ENCODE measurements at regions not wholly inside any gene's neighbourhood (a gene's known extent, or its start where the extent isn't known, plus 50 kb on each side); places are given as distances from the start of the nearest gene placed in this dataset.

DNA sequence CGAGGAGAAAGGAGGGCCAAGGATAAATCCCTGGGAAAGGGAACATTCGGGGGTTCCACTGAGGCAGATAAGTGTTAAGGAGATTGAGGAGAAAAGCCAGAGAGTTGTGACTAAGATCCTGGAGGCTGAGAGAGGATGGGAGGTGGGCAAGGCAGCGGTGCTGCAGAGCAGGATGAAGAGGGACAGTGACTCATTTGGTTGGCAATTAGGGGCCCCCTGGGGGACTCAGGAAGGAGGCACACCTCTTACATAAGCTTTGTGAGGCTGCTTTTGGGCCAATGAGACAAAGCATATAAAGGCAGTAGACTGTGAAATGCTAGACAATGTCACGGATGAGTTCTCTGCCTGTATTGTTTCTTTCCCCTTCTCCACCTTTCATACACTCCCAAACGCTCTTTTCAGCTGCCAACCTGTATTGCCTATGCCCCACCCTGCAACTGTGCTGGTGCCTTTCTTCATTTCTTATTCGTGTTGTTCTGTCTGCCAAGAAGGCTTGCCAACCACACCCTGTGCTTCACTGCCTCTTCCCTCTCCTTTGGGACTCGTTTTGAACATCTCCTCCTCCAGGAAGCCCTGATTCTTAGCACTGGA lies 246.8 kb upstream of the KIRREL3 start:
- Mint-ChIP-seq H3K9me3 (no peaks in the 10 kb centered on the region), H3K27me3 (no peaks in the 10 kb centered on the region), H3K4me3 (no peak overlapping the region), H3K4me1 (no peaks in the 10 kb centered on the region), H3K27ac (no peak overlapping the region), H3K36me3 (ENCODE audit: low read depth) (no peaks in the 10 kb centered on the region)
- intact Hi-C loops (cut with micrococcal nuclease), result no loop called here
- DNase-seq, result no peak

DNA sequence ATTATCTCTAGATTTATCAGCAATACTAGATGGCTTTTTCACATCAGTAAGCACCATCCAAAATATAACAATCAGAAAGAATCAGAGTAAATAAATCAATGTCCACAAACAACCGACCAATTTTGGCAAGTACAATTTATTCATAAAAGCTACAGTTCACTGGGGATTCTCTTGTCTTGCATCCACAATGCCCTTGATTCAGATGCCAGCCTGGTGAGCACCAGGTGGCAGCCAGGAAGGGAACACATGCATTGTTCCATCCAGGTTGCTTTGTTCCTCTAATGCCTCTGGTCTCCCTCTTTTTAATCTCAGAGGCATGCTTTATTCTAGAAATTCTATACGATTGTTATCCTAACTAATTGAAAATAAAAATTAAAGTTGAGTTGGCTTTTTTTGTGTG lies 242.1 kb upstream of the KIRREL3 start:
- no peak overlapping the region for H3K4me3 Mint-ChIP-seq
- no peaks in the 10 kb centered on the region for H3K9me3 Mint-ChIP-seq
- H3K27ac Mint-ChIP-seq, result no peak overlapping the region
- H3K4me1 Mint-ChIP-seq, result no peaks in the 10 kb centered on the region
- intact Hi-C loops (cut with micrococcal nuclease), result no loop called here
- H3K36me3 Mint-ChIP-seq (ENCODE audit: low read depth), result no peaks in the 10 kb centered on the region
- DNase-seq, result no peak
- H3K27me3 Mint-ChIP-seq, result no peaks in the 10 kb centered on the region

DNA sequence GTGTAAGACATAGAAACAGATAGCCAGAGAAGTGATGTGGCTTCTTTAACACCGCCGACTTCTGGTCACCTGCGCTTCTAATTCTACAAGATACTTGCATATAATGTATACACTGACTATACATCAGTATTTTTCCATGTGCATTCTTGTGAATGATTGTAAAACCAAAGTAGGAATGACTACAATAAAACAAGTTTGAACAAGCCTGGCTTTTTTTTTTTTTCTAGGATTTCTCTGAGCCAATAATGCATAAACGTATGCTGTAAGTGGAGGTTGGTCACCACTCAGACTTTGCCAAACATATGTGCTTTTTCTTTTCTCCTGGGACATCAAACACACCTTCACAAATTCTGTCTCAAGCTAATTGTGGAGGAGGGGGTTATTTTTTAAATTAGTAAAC lies 237.8 kb upstream of the KIRREL3 start:
- H3K36me3 Mint-ChIP-seq (ENCODE audit: low read depth), result no peaks in the 10 kb centered on the region
- intact Hi-C loops (cut with micrococcal nuclease), result no loop called here
- no peak overlapping the region for H3K4me3 Mint-ChIP-seq
- DNase-seq, result no peak
- no peaks in the 10 kb centered on the region for H3K9me3 Mint-ChIP-seq
- no peaks in the 10 kb centered on the region for H3K4me1 Mint-ChIP-seq
- H3K27me3 Mint-ChIP-seq, result no peaks in the 10 kb centered on the region
- H3K27ac Mint-ChIP-seq, result no peak overlapping the region

DNA sequence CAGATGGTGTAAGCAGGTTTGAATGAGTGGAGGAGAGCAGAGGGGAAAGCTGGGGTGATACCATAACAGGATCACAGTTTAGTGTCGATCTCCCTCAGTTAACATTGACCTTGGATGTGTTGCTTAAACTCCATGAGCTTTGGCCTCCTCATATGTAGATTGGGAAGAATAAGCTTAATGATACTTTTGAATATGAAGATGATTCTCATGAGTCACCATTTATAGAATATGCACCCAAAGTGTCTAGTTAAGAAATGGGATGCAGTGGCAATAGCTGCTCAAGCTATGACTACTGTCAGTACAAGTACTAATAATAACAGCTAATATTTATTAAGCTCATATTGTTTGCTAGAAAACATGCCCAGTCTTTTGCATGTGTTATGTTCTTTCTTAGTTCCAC lies 236.2 kb upstream of the KIRREL3 start:
- intact Hi-C loops (cut with micrococcal nuclease), result no loop called here
- Mint-ChIP-seq H3K27ac (no peak overlapping the region), H3K4me3 (no peak overlapping the region), H3K27me3 (no peaks in the 10 kb centered on the region), H3K9me3 (no peaks in the 10 kb centered on the region), H3K4me1 (no peaks in the 10 kb centered on the region), H3K36me3 (ENCODE audit: low read depth) (no peaks in the 10 kb centered on the region)
- DNase-seq, result no peak

DNA sequence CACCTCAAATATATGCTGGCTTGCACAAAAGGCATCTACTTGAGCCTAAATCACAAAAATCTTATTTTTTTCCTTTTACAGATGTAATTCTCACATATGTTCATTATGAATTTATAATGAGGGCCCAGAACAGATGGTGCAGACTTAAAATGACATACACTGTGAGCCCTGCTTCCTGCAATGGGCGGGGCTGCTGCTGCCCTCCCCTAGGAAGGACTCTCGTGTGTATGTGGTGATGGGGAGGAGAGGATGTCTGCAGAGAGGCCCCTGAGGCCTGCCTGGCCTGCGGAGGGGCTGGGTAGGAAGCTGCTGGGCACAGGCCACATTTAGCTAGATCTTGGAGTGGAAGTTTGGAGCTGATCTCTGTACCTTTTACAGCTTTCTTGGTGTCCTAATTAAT lies 233.4 kb upstream of the KIRREL3 start:
- no peaks in the 10 kb centered on the region for H3K27me3 Mint-ChIP-seq
- H3K4me3 Mint-ChIP-seq, result no peak overlapping the region
- no peaks in the 10 kb centered on the region for H3K4me1 Mint-ChIP-seq
- H3K27ac Mint-ChIP-seq, result no peak overlapping the region
- intact Hi-C loops (cut with micrococcal nuclease), result no loop called here
- H3K9me3 Mint-ChIP-seq, result no peaks in the 10 kb centered on the region
- no peak for DNase-seq
- H3K36me3 Mint-ChIP-seq (ENCODE audit: low read depth), result no peaks in the 10 kb centered on the region

DNA sequence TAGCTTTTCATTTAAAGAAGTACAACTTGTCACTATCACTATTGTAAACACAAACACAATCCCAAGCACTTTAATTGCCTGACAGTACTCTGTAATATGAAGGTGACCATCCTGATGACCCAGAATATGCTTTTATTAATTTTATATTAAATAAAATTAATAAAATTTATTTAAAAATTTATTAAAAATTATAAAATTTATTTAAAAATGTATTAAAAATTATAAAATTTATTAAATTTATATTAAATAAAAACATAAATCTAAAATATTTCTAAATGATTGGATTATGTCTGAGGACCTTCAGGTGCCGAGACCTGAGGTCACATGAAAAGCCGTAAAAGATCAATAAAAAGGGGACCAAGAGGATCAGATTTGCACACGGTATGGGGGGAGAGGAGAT lies 229.8 kb upstream of the KIRREL3 start:
- no peak for DNase-seq
- Mint-ChIP-seq H3K27me3 (no peaks in the 10 kb centered on the region), H3K9me3 (no peaks in the 10 kb centered on the region), H3K27ac (no peak overlapping the region), H3K36me3 (ENCODE audit: low read depth) (no peaks in the 10 kb centered on the region), H3K4me1 (no peaks in the 10 kb centered on the region), H3K4me3 (no peak overlapping the region)
- intact Hi-C loops (cut with micrococcal nuclease), result no loop called here

DNA sequence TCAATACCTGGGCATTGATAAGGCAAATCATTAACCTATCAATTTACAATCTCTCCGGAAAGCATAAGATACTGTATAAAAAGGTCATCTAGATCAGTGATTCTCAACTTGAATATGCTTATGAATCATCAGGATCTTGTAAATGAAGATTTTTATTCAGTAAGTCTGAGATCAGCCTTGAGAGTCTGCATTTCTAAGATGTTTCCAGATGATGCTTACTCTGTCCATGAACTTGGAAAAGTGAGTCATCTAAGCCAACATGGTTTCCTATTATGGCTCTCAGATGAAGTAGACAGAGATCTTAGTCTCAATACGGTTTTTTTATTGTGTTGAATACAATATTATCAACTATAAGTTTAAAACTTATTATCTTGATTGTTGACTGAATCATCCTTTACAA lies 226.4 kb upstream of the KIRREL3 start:
- Mint-ChIP-seq H3K9me3 (no peaks in the 10 kb centered on the region), H3K27ac (no peak overlapping the region), H3K4me1 (no peaks in the 10 kb centered on the region), H3K36me3 (ENCODE audit: low read depth) (no peaks in the 10 kb centered on the region), H3K4me3 (no peak overlapping the region), H3K27me3 (no peaks in the 10 kb centered on the region)
- intact Hi-C loops (cut with micrococcal nuclease), result no loop called here
- DNase-seq, result no peak

DNA sequence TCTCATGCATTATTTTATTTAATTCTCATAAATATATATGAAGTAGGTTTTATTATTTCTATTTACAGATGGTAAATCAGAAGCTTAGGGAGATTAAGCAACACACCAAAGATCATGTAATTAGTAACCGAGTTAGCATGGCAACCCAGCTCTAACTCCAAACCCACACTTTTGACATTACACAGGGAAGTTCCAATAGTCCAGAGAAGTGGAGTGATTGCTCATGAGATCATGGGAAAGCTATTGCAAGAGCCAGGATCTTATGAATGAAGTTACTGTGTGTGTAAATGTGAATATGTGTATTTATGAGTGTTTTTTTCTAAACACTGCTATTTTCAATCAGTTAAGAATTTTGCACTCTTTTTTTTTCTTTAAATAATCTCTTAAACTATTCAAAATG lies 225.8 kb upstream of the KIRREL3 start:
- Mint-ChIP-seq H3K27me3 (no peaks in the 10 kb centered on the region), H3K4me3 (no peak overlapping the region), H3K9me3 (no peaks in the 10 kb centered on the region), H3K4me1 (no peaks in the 10 kb centered on the region), H3K36me3 (ENCODE audit: low read depth) (no peaks in the 10 kb centered on the region), H3K27ac (no peak overlapping the region)
- intact Hi-C loops (cut with micrococcal nuclease), result no loop called here
- no peak for DNase-seq

DNA sequence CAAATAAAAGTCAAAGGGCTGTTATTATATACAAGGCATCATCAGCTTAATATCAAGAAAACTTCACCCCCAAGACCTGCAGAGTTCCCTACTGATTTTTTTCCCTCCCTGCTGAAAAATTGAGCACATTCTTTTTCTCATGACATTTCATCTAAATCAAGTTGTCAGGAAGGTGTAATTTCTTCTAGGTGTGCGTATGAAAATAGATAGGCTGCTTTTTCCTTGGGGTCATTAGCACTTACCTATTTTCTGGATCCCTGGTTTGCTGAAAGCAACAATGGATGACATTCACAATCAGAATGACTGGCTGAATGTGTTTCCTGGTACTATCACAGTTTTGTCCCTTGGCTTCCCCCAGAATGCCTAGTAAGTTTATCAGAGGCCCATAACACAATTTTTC lies 225.0 kb upstream of the KIRREL3 start:
- no peak for DNase-seq

DNA sequence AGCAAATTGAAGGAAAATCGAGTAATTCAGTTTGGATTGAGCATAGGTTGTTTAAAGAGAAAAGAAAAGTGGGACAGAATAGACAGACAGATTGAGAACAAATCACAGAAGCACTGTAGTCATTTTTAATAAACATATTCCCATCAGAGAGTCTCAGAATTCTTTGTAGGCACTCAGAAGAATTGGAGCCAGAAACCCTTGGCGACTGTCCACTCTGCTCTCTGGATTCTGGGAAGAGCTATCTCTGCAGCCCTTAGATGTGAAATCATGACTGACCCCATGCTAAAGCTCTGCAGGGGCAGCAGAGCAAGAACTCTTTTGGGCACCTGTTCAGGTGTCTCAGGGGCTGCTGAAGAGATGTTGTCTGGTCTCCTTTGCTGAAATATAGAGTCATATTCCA lies 223.7 kb upstream of the KIRREL3 start:
- Mint-ChIP-seq H3K27ac (no peak overlapping the region), H3K9me3 (no peaks in the 10 kb centered on the region), H3K4me3 (no peak overlapping the region), H3K4me1 (no peaks in the 10 kb centered on the region), H3K36me3 (ENCODE audit: low read depth) (no peaks in the 10 kb centered on the region), H3K27me3 (no peaks in the 10 kb centered on the region)
- intact Hi-C loops (cut with micrococcal nuclease), result no loop called here
- DNase-seq, result no peak

More for the DNA sequence above, 225.0 kb upstream of the KIRREL3 start:
- H3K27ac Mint-ChIP-seq, result no peak overlapping the region
- no peaks in the 10 kb centered on the region for H3K4me1 Mint-ChIP-seq
- no peaks in the 10 kb centered on the region for H3K9me3 Mint-ChIP-seq
- no peak overlapping the region for H3K4me3 Mint-ChIP-seq
- no peaks in the 10 kb centered on the region for H3K27me3 Mint-ChIP-seq
- no peaks in the 10 kb centered on the region for H3K36me3 Mint-ChIP-seq (ENCODE audit: low read depth)
- intact Hi-C loops (cut with micrococcal nuclease), result no loop called here

DNA sequence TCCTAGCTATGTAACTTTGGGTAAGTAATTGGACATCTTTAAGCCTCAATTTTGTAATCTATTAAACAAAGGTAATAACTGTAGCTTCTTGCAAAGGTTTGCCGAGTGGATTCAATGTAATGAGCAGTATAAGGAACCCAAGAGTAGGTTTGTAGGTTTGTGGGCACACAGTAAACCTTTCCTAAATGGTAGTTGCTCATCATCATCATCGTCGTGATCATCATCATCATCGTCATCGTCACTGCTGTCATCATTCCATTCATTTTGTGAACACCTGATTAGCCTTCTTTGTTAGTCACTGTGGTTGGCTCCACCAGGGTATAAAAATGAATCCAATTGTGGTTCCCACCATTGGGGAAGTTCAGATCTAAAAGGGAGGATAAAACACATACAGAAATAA lies 223.1 kb upstream of the KIRREL3 start:
- intact Hi-C loops (cut with micrococcal nuclease), result no loop called here
- Mint-ChIP-seq H3K9me3 (no peaks in the 10 kb centered on the region), H3K4me3 (no peak overlapping the region), H3K4me1 (no peaks in the 10 kb centered on the region), H3K36me3 (ENCODE audit: low read depth) (no peaks in the 10 kb centered on the region), H3K27me3 (no peaks in the 10 kb centered on the region), H3K27ac (no peak overlapping the region)
- no peak for DNase-seq

DNA sequence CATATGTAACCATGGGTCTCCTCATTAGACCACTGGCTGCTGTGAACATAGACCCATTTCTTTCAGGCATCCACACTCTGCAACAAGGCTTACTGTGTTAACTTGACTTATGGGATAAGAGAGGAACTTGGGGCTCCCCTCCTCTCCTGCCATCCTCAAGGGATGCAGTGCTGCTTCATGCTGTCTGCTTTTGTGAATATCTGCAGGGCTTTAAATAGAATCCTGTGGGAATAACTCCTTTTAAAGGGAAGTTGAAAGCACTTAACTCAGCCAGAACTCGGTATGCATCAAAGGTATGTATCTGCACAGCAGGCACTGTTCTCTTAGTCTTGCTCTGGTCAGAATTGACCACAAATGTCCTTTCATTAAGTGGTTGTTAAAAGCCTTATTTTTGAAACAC lies 222.5 kb upstream of the KIRREL3 start:
- H3K36me3 Mint-ChIP-seq (ENCODE audit: low read depth), result no peaks in the 10 kb centered on the region
- no peaks in the 10 kb centered on the region for H3K4me1 Mint-ChIP-seq
- H3K9me3 Mint-ChIP-seq, result no peaks in the 10 kb centered on the region
- H3K4me3 Mint-ChIP-seq, result no peak overlapping the region
- no peaks in the 10 kb centered on the region for H3K27me3 Mint-ChIP-seq
- no peak for DNase-seq
- intact Hi-C loops (cut with micrococcal nuclease), result no loop called here
- no peak overlapping the region for H3K27ac Mint-ChIP-seq

DNA sequence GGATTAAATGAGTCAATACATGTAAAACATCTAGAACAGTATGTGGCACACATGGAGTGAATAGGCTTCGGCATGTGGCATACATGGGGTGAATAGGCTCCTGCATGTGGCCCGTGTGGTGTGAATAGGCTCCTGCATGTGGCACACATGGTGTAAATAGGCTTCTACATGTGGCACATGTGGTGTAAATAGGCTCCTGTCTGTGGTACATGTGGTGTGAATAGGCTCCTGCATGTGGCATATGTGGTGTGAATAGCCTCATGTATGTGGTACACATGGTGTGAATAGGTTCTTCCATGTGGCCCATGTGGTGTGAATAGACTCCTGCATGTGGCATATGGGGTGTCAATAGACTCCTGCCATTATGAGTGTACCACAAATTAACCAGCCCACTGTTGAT lies 219.1 kb upstream of the KIRREL3 start:
- Mint-ChIP-seq H3K9me3 (no peaks in the 10 kb centered on the region), H3K4me3 (no peak overlapping the region), H3K4me1 (no peaks in the 10 kb centered on the region), H3K27ac (no peak overlapping the region), H3K27me3 (no peaks in the 10 kb centered on the region), H3K36me3 (ENCODE audit: low read depth) (no peaks in the 10 kb centered on the region)
- intact Hi-C loops (cut with micrococcal nuclease), result no loop called here
- no peak for DNase-seq

DNA sequence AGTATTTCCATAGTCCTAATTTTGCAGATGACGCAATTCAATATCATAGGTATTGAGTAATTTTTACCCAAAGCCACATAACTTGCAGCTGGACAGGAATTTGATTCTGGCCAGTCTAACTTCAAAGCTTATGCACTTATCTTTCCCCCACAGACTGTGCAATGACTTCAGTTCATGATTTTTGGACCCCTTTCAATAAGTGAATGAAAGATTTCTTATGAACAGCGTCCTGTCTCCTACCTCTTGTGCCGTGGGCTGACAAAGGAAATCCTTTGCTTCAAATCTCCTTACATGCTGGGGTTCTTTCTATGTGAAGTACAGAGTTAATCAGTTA lies 217.7 kb upstream of the KIRREL3 start:
- intact Hi-C loops (cut with micrococcal nuclease), result no loop called here
- Mint-ChIP-seq H3K36me3 (ENCODE audit: low read depth) (no peaks in the 10 kb centered on the region), H3K4me3 (no peak overlapping the region), H3K4me1 (no peaks in the 10 kb centered on the region), H3K27me3 (no peaks in the 10 kb centered on the region), H3K9me3 (no peaks in the 10 kb centered on the region), H3K27ac (no peak overlapping the region)
- no peak for DNase-seq

DNA sequence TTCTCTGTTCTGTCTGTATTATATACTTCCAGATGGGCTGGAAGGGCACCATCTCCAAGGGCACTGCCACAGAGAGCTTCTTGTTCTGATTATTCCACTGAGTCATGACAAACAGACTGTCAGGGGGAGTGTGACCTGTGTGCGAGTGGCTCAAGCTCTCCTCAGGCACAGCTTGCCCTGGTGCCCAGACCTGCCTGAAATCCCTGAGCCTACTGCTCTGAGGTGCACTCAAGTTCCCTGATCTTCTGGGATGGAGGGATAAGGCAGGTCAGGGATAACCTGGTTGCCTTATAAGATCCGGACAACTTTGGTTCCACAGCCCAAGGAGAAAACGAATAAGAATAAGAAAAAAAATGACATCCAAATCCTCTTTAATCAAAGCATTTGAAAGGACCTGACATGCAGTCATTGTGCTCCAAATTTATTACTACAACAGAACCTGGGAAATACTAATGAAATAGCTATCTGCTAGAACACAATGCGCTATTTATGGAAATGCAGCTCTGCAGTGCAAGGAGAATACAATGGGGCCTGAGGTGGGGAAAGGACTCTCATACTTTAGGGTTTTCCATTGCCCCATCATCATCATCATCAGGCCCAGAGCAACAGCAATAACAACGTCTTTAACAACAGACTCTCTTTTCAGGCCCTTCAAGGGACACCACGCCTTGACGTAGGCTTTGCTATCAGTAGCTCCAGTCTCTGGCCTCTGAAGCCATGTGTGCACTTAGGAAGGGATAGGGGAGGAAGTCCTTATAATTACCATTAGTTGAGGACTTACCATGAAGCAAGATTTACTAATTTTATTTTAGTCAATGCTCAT lies 217.1 kb upstream of the KIRREL3 start:
- H3K36me3 Mint-ChIP-seq (ENCODE audit: low read depth), result no peaks in the 10 kb centered on the region
- H3K4me1 Mint-ChIP-seq, result no peaks in the 10 kb centered on the region

More for the DNA sequence above, 217.1 kb upstream of the KIRREL3 start:
- H3K9me3 Mint-ChIP-seq, result no peaks in the 10 kb centered on the region
- intact Hi-C loops (cut with micrococcal nuclease), result no loop called here
- no peak overlapping the region for H3K4me3 Mint-ChIP-seq
- H3K27ac Mint-ChIP-seq, result no peak overlapping the region
- DNase-seq, result no peak
- H3K27me3 Mint-ChIP-seq, result no peaks in the 10 kb centered on the region

Data from activated CD4-positive, alpha-beta T cell treated with anti-CD3 and anti-CD28 coated beads, Interleukin-2, amount 10 ng/mL, durations not matched to agents 24 days and 14 days (primary cell).